ENCODE measurements at regions not wholly inside any gene's neighbourhood (a gene's known extent, or its start where the extent isn't known, plus 50 kb on each side); places are given as distances from the start of the nearest gene placed in this dataset.

DNA sequence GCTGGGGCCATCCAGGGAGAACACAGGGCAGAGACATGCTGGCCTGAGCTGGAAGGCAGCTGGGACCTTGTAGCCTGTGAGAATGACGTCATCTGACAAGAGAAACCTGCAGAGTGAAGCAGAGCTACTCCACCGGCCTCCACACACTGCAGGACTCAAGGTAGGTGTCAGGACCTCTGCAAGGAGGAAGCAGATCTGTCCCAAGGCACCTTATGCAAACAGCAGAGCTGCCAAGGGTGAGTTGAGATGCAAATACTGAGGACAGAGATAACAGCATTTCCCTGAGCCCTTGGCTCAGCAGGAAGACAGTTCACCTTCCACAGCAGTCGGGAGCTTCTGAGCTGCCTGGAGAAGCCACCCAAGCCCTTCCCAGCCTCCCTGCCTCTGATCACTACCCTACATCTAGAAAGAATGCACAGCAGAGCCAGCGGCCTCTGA is 51.9 kb upstream of the IGSF9B start:
- Histone ChIP-seq H3K9me3 (replicated peaks; ENCODE audit: control insufficient read depth, insufficient read depth, low read length) (no peaks in the 10 kb centered on the region), H3K4me3 (replicated peaks in 1 of 3; ENCODE audit: insufficient read depth in 1 of 3, low read depth in 1 of 3, low read length in 3 of 3) (no peak overlapping the region), H3K27ac (ENCODE audit: insufficient read depth, low read depth, low read length) (no peak overlapping the region), H3K9ac (replicated peaks; ENCODE audit: extremely low read depth, insufficient read depth, low read length) (no peak overlapping the region), H4K20me1 (replicated peaks; ENCODE audit: control insufficient read depth, extremely low read depth, insufficient read depth, low read length) (no peaks in the 10 kb centered on the region), H3K4me1 (ENCODE audit: control insufficient read depth, extremely low read depth, insufficient read depth, low read length) (no peaks in the 10 kb centered on the region), H3K36me3 (ENCODE audit: control insufficient read depth in 2 of 2, extremely low read depth in 1 of 2, insufficient read depth in 2 of 2, low read length in 2 of 2) (no peaks in the 10 kb centered on the region), H3K27me3 (ENCODE audit: control insufficient read depth in 2 of 2, insufficient read depth in 2 of 2, low read length in 2 of 2) (no peaks in the 10 kb centered on the region), H3K79me2 (ENCODE audit: control insufficient read depth, insufficient read depth, low read length) (no peaks in the 10 kb centered on the region), H2AFZ (ENCODE audit: low read depth, low read length) (no peak overlapping the region), H3K9me1 (replicated peaks; ENCODE audit: control insufficient read depth, extremely low read depth, insufficient read depth, low read length) (no peaks in the 10 kb centered on the region), H3K4me2 (ENCODE audit: insufficient read depth, low read length) (no peak overlapping the region)
- TF ChIP-seq POLR2A (IDR thresholded peaks at IDR 0.05; ENCODE audit: low read depth, low read length): no peak
- TF ChIP-seq JUN (IDR thresholded peaks at IDR 0.05; ENCODE audit: borderline replicate concordance, insufficient read depth, insufficient read length, low read depth): no peak
- TF ChIP-seq GATA2 (IDR thresholded peaks at IDR 0.05; ENCODE audit: insufficient read depth, insufficient read length, low read depth, low read length): no peak
- no peak for TF ChIP-seq POLR2AphosphoS5 (IDR thresholded peaks at IDR 0.05; ENCODE audit: insufficient read depth, low read depth, low read length)
- TF ChIP-seq MAX (IDR thresholded peaks at IDR 0.05; ENCODE audit: insufficient read depth, insufficient read length): no peak
- TF ChIP-seq, protein P1, sequence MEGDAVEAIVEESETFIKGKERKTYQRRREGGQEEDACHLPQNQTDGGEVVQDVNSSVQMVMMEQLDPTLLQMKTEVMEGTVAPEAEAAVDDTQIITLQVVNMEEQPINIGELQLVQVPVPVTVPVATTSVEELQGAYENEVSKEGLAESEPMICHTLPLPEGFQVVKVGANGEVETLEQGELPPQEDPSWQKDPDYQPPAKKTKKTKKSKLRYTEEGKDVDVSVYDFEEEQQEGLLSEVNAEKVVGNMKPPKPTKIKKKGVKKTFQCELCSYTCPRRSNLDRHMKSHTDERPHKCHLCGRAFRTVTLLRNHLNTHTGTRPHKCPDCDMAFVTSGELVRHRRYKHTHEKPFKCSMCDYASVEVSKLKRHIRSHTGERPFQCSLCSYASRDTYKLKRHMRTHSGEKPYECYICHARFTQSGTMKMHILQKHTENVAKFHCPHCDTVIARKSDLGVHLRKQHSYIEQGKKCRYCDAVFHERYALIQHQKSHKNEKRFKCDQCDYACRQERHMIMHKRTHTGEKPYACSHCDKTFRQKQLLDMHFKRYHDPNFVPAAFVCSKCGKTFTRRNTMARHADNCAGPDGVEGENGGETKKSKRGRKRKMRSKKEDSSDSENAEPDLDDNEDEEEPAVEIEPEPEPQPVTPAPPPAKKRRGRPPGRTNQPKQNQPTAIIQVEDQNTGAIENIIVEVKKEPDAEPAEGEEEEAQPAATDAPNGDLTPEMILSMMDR (IDR thresholded peaks at IDR 0.05; ENCODE audit: extremely low read depth in 1 of 2, insufficient read depth in 1 of 2, low read depth in 1 of 2, low read length in 2 of 2): no peak
- TF ChIP-seq EZH2 (IDR thresholded peaks at IDR 0.05; ENCODE audit: borderline replicate concordance, low read depth, low read length, severe bottlenecking): no peak
- TF ChIP-seq MYC (IDR thresholded peaks at IDR 0.05; ENCODE audit: low read depth, low read length): no peak
- no peak for TF ChIP-seq FOS (IDR thresholded peaks at IDR 0.05; ENCODE audit: borderline replicate concordance, insufficient read depth, low read length)
- FAIRE-seq: no peak
- no TSS peak for BruUV-seq (replicated peaks)
- CTCF ChIA-PET: no interaction called here
- dilution Hi-C loops (cut with MboI; ENCODE audit: extremely low pct_ligation_motif_present, low sequenced_read_pairs) (no loop called here), intact Hi-C loops (cut with micrococcal nuclease) (loop anchor here (1.0 kb wide), 1 partner anchor 33 kb away; no protein-coding TSS in a partner anchor)
- no peak for DNase-seq (ENCODE audit: low read depth, low spot score)
- POLR2A ChIA-PET: no interaction called here
